ENCODE measurements at regions not wholly inside any gene's neighbourhood (a gene's known extent, or its start where the extent isn't known, plus 50 kb on each side); places are given as distances from the start of the nearest gene placed in this dataset.

DNA sequence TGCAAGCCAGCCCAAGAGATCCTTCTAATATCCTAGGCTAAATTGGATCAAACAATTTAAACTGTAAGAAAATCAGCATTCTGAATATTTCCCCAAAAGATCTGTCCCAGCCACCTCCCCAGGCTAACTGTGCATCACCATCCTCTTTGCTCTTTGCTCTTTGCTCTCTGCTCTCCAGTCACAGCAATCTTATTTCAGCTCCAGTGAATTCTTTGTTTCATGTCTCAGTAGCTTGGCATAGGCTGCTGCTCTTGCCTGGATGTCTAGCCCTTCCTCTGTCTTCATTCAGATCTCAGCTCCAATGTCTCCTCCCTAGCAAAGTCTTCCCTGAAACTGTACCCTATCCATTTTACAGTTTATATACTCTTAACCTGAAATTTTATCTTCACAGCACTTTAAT lies 399.8 kb upstream of the USP15 start:
- DNase-seq, result no peak

DNA sequence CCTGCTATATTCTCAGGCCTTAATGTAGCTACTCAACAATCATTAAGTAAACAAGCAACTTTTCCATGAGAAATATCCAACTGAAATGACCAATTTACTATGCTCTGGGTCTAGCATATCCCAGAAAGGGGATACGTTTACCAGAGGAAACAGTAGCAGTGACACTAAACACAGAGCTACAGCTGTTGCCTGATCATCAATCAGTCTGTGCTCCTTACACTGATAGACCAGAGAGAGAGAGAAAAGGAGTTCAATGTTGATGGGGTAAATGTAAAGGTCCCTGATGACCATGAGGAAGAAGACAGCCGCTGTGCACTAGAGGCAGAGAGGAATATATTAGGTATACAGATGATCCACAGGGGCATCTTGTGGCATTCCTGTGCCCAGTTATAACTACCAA lies 397.2 kb upstream of the USP15 start:
- DNase-seq, result no peak

DNA sequence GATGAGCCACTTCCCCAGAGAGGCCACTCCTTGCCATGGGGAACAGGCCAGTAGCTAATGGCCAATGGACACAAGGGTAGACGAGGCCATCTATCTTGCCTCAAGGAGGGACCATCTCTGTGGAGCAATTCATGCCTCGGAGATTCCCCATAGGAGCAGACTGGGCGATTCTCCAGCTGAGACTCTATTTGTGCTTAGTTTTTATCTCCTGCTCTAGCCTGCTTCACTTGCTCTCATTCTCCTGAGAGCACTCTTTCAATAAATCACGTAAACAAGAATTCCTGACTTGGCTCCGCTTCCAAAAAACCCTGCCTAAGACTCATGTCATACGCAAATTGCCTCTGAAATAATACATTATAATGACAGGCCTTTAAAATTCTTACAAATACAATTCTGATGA lies 396.4 kb upstream of the USP15 start:
- no peak for DNase-seq

DNA sequence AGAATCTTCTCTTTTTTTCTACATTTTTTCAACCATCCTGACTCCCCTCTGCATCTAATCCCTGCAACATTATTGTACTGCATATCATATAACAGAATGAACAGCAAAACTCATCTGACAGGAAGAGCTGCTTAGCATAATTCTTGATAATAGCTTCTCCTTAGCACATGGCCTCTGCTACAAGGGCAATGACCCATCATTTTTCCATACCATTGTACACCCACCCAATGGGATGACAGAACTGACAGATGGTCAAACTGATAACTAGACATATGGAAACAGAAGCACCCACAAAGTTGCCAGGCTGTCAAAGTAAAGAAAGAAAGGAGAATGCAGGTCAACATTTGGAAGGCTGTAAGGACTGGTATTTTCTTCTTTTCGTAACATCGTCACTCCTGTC lies 390.4 kb upstream of the USP15 start:
- no peak for DNase-seq

DNA sequence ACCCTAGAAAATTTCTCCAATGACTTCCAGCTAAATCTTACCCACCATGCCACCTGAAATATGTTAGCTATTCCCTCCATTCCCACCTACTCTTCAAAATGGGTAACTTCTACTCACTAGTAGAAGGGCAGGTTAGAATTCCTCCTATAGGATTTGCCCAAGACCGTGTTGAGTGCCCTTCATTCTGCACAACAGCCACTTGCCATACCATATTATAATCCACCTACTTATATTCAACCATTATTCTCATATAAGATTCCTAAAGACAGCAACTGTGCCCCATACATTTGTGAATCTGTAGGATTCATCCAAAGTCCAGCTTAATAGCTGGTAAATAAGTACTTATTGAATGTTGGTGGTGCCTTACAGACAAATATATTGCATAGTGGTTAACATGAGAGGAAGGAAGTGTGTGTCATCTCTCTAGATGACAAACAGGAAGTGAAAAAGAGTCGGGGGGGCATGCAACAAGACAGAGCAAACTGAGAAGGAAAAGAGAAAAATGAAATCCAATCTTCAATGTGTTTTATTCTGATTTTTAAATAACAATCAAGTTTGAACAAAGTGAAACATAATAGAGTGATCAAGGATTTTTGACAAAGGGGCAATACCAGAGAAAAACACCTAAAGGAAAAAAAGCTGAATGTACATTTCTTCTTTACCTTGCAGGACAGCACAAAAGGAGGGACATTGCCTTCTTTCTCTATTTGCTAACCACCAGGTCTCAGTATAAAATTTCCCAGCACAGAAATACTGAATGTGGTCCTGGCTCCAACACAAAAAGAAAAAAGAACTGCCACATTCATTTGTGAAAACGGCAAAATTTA lies 389.3 kb upstream of the USP15 start:
- DNase-seq, result no peak

DNA sequence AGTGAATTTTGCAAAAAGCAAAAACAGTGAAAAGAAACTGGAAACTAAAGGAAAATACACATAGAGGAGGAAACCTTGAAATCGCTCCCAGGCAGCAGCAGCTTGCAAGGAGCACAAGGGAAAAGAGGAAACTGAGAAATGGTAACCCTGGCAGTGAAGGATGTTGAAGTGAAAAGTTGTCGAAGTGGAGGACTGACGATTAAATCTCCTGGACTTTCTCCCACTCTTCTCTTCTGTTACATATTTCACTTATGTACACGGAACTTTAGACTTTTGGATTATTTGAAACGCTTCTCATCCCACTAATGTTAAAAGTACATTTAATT lies 388.8 kb upstream of the USP15 start:
- no peak for DNase-seq

DNA sequence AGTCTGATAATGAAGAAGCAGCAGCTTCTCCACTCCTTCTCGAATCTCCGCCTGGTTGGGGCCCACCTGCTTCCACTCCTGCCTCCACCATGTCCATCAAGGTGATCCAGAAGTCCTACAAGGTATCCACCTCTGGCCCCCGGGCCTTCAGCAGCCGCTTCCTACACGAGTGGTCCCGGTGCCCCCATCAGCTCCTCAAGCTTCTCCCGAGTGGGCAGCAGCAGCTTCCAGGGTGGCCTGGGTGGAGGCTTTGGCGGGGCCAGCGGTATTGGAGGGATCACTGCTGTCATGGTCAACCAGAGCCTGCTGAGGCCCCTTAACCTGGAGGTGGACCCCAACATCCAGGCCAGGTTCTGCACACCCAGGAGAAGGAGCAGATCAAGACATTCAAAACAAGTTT lies 381.0 kb upstream of the USP15 start:
- DNase-seq, result no peak

DNA sequence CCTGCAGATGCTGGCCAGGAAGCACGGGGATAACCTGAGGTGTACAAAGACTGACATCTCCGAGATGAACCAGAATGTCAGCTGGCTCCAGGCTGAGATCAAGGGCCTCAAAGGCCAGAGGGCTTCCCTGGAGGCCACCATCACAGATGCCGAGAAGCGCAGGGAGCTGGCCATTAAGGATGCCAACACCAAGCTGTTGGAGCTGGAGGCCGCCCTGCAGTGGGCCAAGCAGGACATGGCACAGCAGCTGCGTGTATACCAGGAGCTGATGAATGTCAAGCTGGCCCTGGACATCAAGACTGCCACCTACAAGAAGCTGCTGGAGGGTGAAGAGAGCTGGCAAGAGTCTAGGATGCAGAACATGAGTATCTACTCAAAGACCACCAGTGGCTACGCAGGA lies 380.0 kb upstream of the USP15 start:
- DNase-seq, result no peak

DNA sequence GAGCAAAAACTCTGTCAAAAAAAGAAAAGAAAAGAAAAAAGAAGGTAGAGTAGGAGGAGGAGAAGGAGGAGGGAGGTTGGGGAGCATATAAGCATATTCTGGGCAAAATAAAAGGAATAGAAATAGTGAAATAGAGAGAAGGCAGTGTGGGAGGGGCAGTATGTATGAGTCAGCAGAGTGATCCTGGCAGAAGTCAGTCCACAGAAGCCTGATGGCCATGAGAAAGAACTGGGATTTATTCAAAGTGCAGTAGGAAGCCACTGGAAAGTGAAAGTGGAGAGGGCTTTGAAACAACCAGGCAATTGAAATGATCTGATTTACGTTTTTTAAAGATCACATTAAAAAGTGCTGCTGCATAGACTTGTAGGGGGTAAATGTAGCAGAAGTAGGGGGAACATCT lies 368.6 kb upstream of the USP15 start:
- DNase-seq, result no peak

DNA sequence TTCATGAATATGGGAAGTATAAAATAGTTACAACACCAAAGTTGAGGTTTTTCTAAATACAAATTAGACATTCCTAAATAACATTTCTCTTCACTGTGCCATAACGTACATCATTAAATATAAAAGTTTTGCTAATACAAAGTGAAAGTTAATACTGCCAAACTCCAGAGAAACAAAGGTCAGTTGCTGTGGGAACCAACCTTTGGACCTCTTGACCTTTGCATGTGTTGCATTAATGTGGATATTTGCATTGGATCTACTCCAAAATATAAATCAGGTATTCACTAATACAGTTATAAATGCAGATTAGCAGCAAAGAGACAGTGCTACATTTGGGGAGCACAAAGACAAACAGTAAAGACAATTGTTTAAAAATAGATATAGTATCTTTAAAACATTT lies 366.0 kb upstream of the USP15 start:
- no peak for DNase-seq

DNA sequence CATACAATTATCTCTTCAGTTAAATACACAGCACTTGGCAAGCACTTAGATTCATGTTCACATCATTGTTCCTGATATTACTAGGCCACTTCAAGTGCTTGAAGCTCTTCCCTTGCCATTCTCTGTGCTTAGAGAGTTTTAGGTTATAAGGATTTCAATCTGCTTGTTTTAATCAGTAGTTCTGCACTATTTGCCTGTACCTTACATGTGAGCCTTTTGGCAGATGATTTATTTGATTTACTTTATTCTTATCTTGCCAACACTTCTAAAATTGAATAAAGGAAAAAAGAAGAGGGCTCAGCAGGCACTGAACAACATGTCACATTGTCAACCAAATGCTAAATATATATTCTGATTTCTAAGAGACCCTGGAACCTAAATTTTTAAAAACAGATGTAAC lies 363.8 kb upstream of the USP15 start:
- no peak for DNase-seq

DNA sequence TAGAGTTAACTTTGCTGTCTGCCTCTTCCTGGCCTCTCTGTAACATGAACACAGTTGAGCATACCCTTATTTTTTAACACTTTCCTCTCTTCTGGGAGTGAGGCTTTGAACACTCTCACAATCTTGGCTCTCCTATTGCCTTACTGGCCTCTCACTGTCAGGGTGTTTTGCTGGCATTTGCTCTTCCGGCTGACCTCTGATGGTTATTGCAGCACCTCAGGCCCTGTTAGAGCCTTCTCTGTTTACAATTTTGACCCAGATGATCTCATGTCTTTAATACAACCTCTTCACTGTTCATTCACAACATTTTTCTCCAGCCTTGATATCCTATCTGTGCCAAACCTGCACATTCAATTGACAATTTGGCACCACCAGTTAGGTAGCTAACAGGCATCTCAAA lies 357.8 kb upstream of the USP15 start:
- no peak for DNase-seq

DNA sequence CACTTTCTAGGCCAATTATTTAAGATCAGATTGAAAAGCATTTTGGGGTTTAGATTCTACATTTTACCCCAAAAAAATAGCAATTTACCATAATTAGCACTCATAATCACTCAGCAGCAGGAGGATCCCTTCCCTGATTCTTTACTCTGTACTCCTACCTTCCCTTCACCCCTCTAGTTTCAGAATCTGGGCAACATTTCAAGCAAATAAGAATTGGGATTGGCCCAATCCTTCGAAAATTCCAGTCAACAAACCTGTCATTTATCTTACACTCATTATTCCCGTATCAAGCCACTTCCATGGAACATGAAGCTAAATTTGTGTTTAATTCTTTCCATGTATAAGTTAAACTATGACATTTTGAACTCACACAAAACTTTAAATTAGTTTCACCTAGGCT lies 349.1 kb upstream of the USP15 start:
- no peak for DNase-seq

DNA sequence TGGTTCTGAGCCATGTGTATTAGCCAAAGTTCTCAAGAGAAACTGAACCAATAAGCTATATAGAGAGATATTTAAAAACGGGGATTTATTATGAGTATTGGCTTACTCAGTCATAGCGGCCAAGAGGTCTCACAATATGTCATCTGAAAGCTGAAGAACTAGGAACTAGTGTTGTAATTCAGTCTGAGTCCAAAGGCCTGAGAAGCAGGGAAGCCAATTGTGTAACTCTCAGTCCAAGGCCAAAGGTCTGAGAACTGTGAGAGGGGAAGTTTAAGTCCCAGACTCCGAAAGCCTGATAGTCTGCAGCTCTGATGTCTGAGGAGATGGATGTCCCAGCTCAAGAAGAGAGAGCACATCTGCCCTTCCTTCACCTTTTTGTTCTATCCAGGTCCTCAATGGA lies 344.8 kb upstream of the USP15 start:
- no peak for DNase-seq

DNA sequence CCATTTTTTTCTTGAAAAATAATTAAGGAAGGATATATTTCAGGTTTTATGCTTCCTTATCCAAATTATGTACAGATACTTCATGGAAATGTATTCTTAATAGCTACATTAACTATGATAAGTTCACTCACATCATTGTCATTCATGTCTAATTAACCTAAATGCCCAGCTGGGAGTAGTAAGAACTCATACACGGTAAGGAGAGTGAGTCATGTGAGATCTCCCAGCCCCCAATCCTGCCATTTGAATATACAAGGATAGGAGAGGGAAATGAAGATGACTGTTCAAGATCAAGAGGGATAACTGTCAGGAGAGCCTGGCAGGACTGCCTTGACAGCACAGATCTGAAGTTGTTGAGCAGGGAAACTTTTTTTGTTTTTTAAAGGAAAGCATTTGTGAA lies 343.4 kb upstream of the USP15 start:
- DNase-seq, result no peak

DNA sequence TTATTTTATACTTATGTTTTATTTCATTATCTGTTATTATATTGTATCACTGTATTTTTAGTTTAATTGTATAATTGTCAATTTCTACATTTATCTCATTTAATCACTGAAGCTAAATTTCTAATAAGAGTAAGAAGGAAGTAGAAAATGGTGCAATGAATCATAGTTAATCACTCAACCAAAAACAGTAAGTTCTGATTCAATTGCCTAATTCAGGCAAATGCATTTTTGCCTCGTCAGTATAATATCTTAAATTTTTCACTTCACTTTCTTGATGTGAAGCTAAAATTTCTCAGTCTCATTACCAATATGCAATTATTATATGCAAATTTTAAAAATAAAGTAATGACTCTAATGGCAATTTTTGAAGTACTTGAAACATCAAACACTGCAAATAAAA lies 340.5 kb upstream of the USP15 start:
- no peak for DNase-seq

DNA sequence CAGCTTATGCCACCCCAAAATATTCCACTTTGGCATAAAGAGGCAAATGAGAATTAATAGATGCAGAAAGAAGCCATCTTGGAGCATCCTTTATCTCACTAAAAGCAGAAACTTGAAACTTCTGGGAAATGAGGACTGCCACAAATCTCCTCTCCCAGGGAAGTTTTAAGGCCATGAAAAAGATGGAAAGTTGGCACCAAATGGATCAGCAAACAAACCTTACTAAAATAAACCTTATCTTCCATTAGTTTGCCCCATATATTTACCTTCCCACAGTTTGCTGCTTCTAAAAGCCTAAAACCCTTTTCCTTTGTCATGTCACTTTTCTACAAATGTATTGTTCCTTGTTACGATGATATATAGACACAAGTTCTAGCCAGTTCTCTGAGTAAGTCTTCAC lies 340.0 kb upstream of the USP15 start:
- DNase-seq, result no peak

DNA sequence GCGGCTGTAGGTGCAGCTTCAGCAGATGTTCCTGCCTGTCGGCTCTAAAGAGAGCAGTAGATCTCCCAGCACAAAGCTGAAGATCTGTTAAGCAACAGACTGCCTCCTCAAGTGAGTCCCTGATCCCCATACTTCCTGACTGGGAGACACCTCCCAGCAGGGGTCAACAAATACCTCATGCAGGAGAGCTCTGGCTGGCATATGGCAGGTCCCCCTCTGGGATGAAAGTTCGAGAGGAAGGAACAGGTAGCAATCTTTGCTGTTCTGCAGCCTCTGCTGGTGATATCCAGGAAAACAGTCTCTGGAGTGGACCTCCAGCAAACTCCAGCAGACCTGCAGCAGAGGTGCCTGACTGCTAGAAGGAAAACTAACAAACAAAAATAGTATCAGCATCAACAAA lies 337.1 kb upstream of the USP15 start:
- no peak for DNase-seq

DNA sequence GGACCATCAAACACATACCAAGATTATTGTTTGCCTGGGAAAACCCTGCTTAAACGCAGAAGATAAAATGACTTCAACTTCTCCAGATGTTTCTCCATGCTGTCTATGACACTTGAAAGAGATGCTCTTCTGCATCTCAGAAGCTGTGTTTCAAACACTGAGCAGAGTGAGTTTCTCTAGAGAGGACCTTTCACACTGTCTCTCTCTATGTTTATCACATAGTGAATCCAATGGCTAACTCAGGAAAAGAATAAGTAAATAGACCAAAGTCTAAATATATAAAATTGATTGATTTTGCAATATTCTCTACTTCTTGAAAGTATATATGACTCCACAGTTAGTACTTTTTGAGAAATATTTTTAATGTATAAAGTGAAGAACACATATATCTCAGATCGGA lies 325.6 kb upstream of the USP15 start:
- no peak for DNase-seq

DNA sequence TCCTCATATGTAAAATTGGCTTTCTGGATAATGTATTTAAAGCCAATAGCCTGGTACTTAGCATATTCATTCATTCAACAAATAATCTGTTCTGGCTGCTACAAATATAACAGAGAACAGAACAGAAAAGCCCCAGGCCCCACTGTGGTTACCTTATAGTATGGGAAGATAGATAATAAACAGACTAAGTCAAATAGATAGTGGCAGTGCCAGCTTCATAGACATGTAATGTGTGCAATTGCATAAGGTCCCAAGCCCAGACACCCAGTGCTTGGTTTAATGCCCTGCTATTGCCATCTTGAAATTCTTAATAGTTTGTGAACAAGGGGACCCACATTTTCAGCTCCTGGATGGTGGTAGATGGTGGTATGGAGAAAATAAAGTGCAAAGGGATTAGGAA lies 320.2 kb upstream of the USP15 start:
- no peak for DNase-seq

DNA sequence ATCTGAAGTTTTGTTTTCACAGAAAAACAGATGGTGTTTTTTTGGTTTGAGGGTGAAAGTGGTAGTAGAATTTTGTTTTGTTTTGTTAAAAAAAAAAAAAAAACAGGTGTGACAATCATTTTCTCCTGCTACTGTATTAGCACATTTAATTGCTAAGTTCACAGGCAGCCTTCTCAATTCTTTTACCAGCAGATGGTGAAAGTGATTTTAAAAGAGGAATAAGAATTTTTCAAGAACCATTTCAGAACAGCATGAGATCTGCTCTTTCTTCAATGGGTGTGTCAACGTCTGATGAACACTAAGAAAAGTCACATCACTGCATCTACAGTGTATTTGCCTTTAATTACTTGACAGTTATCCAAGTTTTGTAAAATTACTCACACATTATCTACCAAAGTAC lies 303.7 kb upstream of the USP15 start:
- DNase-seq, result no peak

DNA sequence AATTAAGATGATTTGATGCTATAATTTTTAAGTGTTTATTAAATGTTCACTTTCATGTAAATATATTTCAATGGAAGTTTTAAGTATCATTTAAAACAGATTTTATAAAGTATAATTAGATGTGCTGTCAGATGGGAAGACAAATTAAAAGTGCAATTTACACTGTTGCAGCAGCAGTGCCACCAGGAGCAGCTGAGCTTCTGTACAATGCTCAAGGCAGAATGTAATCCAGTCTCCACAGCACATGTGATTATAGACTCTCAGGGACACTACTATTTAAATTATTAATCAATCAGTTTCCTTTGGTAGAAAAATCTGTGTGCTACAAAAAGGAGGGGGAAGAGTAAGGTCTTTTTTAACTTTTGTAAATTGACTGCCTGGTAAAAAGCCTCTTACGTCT lies 285.7 kb upstream of the USP15 start:
- DNase-seq, result no peak

DNA sequence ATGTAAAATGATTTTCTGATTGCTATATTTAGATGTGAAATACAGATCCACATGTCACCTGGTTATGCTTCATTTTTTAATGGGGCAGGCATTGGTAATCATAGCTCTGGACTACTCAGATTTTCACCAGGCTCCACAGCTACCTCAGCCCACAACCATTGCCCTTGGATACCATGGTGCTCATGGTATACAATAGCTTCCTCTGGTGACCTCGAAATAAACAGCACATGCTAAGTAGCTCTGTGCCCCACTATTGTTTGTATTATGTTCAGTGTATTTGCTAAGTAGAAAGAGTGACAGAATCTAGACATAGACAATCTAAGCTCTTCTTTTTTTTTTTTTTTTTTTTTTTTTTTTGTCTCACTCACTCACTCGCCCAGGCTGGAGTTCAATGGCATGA lies 274.4 kb upstream of the USP15 start:
- DNase-seq, result no peak

DNA sequence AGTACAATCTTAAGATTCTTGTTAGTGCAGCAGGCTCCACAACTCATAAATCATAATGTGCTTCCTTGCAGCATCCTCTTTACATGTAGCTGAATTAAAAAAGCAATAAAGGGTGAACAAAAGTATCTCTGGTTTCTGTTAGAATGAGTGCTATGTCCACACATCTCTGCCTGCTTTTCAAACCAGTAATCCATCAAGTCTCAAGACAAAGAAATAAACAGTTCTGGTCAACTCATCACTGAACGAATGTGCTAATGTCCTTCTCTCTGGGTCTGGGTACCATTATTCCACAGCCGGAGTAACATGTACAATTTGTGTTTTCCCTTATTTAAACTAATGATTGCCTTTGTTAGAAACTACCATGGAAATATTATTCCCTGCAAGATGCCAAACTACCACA lies 273.0 kb upstream of the USP15 start:
- DNase-seq, result no peak

DNA sequence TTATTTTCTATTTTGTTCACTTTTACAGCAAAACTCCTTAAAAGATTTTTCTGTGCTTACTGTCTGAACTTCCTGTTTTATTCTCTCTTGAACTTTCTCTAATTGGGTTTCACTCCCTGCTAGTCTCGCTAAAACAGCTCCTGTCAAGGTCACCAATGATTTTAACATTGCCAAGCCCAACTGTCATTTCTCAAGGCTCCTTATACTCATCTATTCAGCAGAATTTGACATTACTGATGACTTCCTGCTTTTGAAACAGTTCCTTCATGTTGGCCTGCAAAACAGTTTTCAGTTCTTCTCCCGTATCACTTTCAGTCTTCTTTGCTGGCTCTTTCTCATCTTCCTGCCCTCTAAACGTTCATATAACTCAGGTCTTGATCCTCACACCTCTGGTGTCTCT lies 268.5 kb upstream of the USP15 start:
- DNase-seq, result no peak
